Astrocyte of the cerebellum (primary cell): ENCODE measurements at regions not wholly inside any gene's neighbourhood (a gene's known extent, or its start where the extent isn't known, plus 50 kb on each side); places are given as distances from the start of the nearest gene placed in this dataset.

Experiments
- DNase-seq: peaks from one replicate; pipeline ENCODE4 v3.0.0-alpha.2; 2011; ENCODE audit warnings: low read depth
- H3K4me3 ChIP-seq: 2 replicates; pipeline ENCODE4 v1.5.1; 2011; ENCODE audit warnings: mild to moderate bottlenecking, low read depth, low read length, moderate library complexity
- in situ Hi-C: cut with HindIII; loops from 2 replicates; pipeline ENCODE4 v1.10.0; 2017; ENCODE audit warnings: low sequenced_read_pairs
- TF ChIP-seq, protein P1 (sequence below): IDR thresholded peaks from 2 replicates; pipeline ENCODE4 v1.5.1; 2012; ENCODE audit warnings: low read length, low read depth, moderate library complexity, mild to moderate bottlenecking; ENCODE audit errors: missing control alignments

DNA sequence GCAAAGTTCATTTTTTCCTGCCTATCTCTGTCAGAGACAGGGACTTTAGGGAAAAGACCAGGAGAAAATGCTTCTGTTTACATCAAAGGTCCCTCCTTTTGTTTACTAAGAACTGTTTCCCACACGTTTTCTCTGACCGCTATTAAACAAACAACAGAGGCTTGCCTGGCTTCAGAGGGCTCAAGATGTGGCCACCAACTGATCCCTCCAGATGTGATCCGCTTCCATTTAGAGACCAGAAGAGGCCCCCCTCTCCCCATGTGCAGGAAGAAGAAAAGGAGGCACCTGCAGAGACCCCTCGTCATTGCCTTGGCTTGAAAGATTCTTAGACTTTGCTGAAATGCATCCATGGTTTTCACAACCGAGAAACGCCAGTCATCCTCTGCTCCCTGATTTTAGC is 217.9 kb upstream of the PWP1 start:
- TF ChIP-seq, protein P1, sequence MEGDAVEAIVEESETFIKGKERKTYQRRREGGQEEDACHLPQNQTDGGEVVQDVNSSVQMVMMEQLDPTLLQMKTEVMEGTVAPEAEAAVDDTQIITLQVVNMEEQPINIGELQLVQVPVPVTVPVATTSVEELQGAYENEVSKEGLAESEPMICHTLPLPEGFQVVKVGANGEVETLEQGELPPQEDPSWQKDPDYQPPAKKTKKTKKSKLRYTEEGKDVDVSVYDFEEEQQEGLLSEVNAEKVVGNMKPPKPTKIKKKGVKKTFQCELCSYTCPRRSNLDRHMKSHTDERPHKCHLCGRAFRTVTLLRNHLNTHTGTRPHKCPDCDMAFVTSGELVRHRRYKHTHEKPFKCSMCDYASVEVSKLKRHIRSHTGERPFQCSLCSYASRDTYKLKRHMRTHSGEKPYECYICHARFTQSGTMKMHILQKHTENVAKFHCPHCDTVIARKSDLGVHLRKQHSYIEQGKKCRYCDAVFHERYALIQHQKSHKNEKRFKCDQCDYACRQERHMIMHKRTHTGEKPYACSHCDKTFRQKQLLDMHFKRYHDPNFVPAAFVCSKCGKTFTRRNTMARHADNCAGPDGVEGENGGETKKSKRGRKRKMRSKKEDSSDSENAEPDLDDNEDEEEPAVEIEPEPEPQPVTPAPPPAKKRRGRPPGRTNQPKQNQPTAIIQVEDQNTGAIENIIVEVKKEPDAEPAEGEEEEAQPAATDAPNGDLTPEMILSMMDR, result no peak
- in situ Hi-C loops, result no loop called here
- H3K4me3 ChIP-seq, result no peak overlapping the region

DNA sequence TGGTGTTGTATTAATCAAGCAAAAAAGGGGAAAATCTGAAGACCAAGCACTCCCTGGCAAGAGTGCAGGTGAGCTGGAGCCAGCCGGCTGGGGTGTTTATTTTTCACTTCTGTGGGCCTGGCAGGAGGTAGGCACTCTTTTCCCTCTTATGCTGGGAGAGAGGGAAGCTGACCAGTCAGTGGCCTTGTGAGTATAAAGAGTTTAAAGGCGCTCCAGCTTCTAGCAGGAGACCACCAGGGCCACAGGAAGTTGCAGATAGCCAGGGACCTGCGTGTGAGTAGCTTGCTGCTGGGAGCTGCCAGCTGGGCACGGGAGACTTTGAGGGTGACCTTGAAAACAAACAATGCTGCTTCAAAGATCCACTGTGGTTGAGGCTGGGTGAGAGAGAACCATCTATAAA is 217.4 kb upstream of the PWP1 start:
- DNase-seq, result no peak
- in situ Hi-C loops, result no loop called here
- TF ChIP-seq, protein P1, result no peak
- H3K4me3 ChIP-seq, result no peak overlapping the region

More for the DNA sequence above, 217.9 kb upstream of the PWP1 start:
- no peak for DNase-seq

DNA sequence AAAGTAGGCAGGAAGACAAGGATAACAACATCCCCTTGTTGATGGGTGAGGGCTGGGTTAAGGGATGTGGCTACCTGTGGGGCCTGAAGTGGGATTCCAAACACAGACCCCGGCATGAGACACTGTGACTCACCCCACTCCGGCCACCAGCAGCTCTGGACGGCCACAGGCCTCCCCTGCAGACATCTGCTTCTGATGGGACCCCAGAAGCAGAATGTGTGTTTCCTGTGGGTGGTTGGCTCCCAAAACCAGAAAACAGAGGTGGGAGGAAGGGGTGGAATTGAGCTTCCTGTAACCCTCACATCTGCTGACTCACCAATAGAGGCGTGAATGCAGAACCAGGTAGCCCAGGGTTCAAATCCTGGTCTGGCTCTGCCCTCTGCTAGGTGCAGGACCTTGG is 216.6 kb upstream of the PWP1 start:
- DNase-seq, result no peak
- no peak overlapping the region for H3K4me3 ChIP-seq
- TF ChIP-seq, protein P1, result no peak
- in situ Hi-C loops, result no loop called here

DNA sequence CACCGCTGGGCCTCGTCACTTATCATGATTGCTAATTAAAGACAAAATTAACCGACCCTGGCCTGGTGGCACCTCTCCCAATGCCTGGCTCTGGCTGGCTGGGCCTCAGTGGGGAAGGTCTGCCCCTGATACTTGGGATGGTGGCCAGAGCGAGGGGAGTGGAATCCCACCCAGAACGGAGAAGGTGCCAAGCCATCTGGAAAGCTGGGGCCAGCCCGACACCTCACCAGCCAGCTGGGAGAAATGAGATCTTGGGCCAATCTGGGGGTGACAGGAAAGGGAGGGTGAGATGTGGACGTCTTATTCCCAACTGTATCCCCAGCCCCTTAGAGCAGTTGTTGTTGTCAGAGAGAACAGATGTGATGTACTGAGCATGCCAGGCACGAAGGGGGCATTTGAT is 215.0 kb upstream of the PWP1 start:
- TF ChIP-seq, protein P1, result no peak
- in situ Hi-C loops, result no loop called here

GRCh38 chr12:107472308-107472707 is 213.3 kb upstream of the PWP1 start:
- no peak overlapping the region for H3K4me3 ChIP-seq
- in situ Hi-C loops, result no loop called here
- TF ChIP-seq, protein P1, result no peak
- DNase-seq, result no peak

More for the DNA sequence above, 215.0 kb upstream of the PWP1 start:
- no peak overlapping the region for H3K4me3 ChIP-seq
- no peak for DNase-seq

DNA sequence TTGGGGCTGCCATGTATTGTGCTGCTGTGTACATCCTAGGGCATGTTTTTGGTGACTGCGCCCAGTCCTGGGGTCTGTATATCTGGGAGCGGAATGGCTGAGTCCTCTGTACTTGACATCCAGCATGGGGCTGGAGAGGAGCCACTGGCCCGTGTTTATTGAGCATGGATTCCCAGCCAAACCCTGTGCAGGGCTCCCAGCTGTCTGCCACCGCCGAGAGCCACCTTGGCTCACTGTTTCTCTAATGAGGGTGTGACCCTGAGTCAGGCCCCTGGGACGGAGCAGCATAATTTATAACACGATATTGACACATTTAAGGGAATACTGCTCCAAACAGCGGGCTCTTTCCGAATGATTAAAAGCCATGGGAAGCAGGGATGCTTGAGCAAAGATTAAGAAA is 211.5 kb upstream of the PWP1 start:
- no peak for DNase-seq
- in situ Hi-C loops, result no loop called here
- TF ChIP-seq, protein P1, result no peak
- H3K4me3 ChIP-seq, result no peak overlapping the region
